ENCODE measurements at regions not wholly inside any gene's neighbourhood (a gene's known extent, or its start where the extent isn't known, plus 50 kb on each side); places are given as distances from the start of the nearest gene placed in this dataset.

- Mint-ChIP-seq H3K36me3 (ENCODE audit: low read depth) (no peaks in the 10 kb centered on the region), H3K4me3 (no peak overlapping the region), H3K27me3 (ENCODE audit: low read depth) (no peaks in the 10 kb centered on the region), H3K27ac (ENCODE audit: unreplicated experiment) (no peak overlapping the region), H3K4me1 (no peaks in the 10 kb centered on the region), H3K9me3 (peaks cover 6% of the 10 kb centered on the region)
- TF ChIP-seq CTCF (conservative IDR thresholded peaks at IDR 0.05) = no peak
- no peak for DNase-seq (ENCODE audit: low read depth, low spot score)
These were observed 57.9 kb upstream of the TMX1 start for GRCh38 chr14:51182131-51182565.

GRCh38 chr14:51185180-51185579 is 54.9 kb upstream of the TMX1 start:
- no peaks in the 10 kb centered on the region for H3K36me3 Mint-ChIP-seq (ENCODE audit: low read depth)
- no peak for TF ChIP-seq CTCF (conservative IDR thresholded peaks at IDR 0.05)
- H3K4me1 Mint-ChIP-seq = no peaks in the 10 kb centered on the region
- no peaks in the 10 kb centered on the region for H3K27me3 Mint-ChIP-seq (ENCODE audit: low read depth)
- H3K27ac Mint-ChIP-seq (ENCODE audit: unreplicated experiment) = no peak overlapping the region
- no peak for DNase-seq (ENCODE audit: low read depth, low spot score)
- peaks cover 6% of the 10 kb centered on the region for H3K9me3 Mint-ChIP-seq
- H3K4me3 Mint-ChIP-seq = no peak overlapping the region

GRCh38 chr14:51185754-51186153 is 54.3 kb upstream of the TMX1 start:
- H3K36me3 Mint-ChIP-seq (ENCODE audit: low read depth) = no peaks in the 10 kb centered on the region
- peaks cover 6% of the 10 kb centered on the region for H3K9me3 Mint-ChIP-seq
- H3K4me1 Mint-ChIP-seq = no peaks in the 10 kb centered on the region
- H3K27ac Mint-ChIP-seq (ENCODE audit: unreplicated experiment) = no peak overlapping the region
- no peaks in the 10 kb centered on the region for H3K27me3 Mint-ChIP-seq (ENCODE audit: low read depth)
- DNase-seq (ENCODE audit: low read depth, low spot score) = no peak
- no peak overlapping the region for H3K4me3 Mint-ChIP-seq
- TF ChIP-seq CTCF (conservative IDR thresholded peaks at IDR 0.05) = no peak

- H3K27me3 Mint-ChIP-seq (ENCODE audit: low read depth) = no peaks in the 10 kb centered on the region
- H3K36me3 Mint-ChIP-seq (ENCODE audit: low read depth) = no peaks in the 10 kb centered on the region
- no peak overlapping the region for H3K4me3 Mint-ChIP-seq
- no peak for TF ChIP-seq CTCF (conservative IDR thresholded peaks at IDR 0.05)
- H3K27ac Mint-ChIP-seq (ENCODE audit: unreplicated experiment) = peak overlapping the region; percentile 19
- no peaks in the 10 kb centered on the region for H3K4me1 Mint-ChIP-seq
- peaks cover 6% of the 10 kb centered on the region for H3K9me3 Mint-ChIP-seq
- DNase-seq (ENCODE audit: low read depth, low spot score) = no peak
These were observed 51.4 kb upstream of the TMX1 start for GRCh38 chr14:51188566-51189185.

GRCh38 chr14:51189600-51190376 is 50.3 kb upstream of the TMX1 start:
- TF ChIP-seq CTCF (conservative IDR thresholded peaks at IDR 0.05) = no peak
- H3K27me3 Mint-ChIP-seq (ENCODE audit: low read depth) = no peaks in the 10 kb centered on the region
- no peak overlapping the region for H3K27ac Mint-ChIP-seq (ENCODE audit: unreplicated experiment)
- H3K4me1 Mint-ChIP-seq = no peaks in the 10 kb centered on the region
- H3K36me3 Mint-ChIP-seq (ENCODE audit: low read depth) = no peaks in the 10 kb centered on the region
- DNase-seq (ENCODE audit: low read depth, low spot score) = no peak
- H3K4me3 Mint-ChIP-seq = no peak overlapping the region
- H3K9me3 Mint-ChIP-seq = peaks cover 6% of the 10 kb centered on the region
